ENCODE measurements at regions not wholly inside any gene's neighbourhood (a gene's known extent, or its start where the extent isn't known, plus 50 kb on each side); places are given as distances from the start of the nearest gene placed in this dataset.

GRCh38 chr6:156350337-156350736 lies 426.8 kb upstream of the ARID1B start:
- TF ChIP-seq CTCF (conservative IDR thresholded peaks at IDR 0.05 in 1 of 2, IDR thresholded peaks at IDR 0.05 in 1 of 2; ENCODE audit: extremely low read depth in 1 of 2, insufficient read depth in 1 of 2, low read depth in 1 of 2, low read length in 2 of 2) (no peak), EZH2 (IDR thresholded peaks at IDR 0.05; ENCODE audit: borderline replicate concordance, low read length) (no peak)

Measured in mammary epithelial cell (primary cell).